ENCODE measurements at regions not wholly inside any gene's neighbourhood (a gene's known extent, or its start where the extent isn't known, plus 50 kb on each side); places are given as distances from the start of the nearest gene placed in this dataset.
"Not testable (repeated sequence)": the region's sequence is repeated elsewhere in the genome, so short reads cannot be mapped to it uniquely, and the experiment has no call there.

GRCh38 chr1:90295534-90295933 lies 300.6 kb downstream of the ZNF326 start:
- in situ Hi-C loops (cut with HindIII; ENCODE audit: low pct_unique_long_range_greater_than_20kb, low sequenced_read_pairs) = no loop called here
- DNase-seq (ENCODE audit: low read depth) = no peak

- in situ Hi-C loops (cut with HindIII; ENCODE audit: low pct_unique_long_range_greater_than_20kb, low sequenced_read_pairs) = no loop called here
- DNase-seq (ENCODE audit: low read depth) = no peak
Measured at GRCh38 chr1:90291431-90292216, 296.7 kb downstream of the ZNF326 start.

- no peak for DNase-seq (ENCODE audit: low read depth)
- in situ Hi-C loops (cut with HindIII; ENCODE audit: low pct_unique_long_range_greater_than_20kb, low sequenced_read_pairs) = no loop called here
Measured at GRCh38 chr1:90282811-90283210, 287.9 kb downstream of the ZNF326 start.

GRCh38 chr1:90281886-90282285 lies 287.0 kb downstream of the ZNF326 start:
- DNase-seq (ENCODE audit: low read depth); in situ Hi-C loops (cut with HindIII; ENCODE audit: low pct_unique_long_range_greater_than_20kb, low sequenced_read_pairs): not testable (repeated sequence)

GRCh38 chr1:90277270-90277669 lies 282.4 kb downstream of the ZNF326 start:
- DNase-seq (ENCODE audit: low read depth) = no peak
- in situ Hi-C loops (cut with HindIII; ENCODE audit: low pct_unique_long_range_greater_than_20kb, low sequenced_read_pairs) = no loop called here

- DNase-seq (ENCODE audit: low read depth) = no peak
- in situ Hi-C loops (cut with HindIII; ENCODE audit: low pct_unique_long_range_greater_than_20kb, low sequenced_read_pairs) = no loop called here
Measured at GRCh38 chr1:90274376-90274775, 279.5 kb downstream of the ZNF326 start.

- DNase-seq (ENCODE audit: low read depth) = no peak
- in situ Hi-C loops (cut with HindIII; ENCODE audit: low pct_unique_long_range_greater_than_20kb, low sequenced_read_pairs) = no loop called here
Measured at GRCh38 chr1:90273241-90273774, 278.4 kb downstream of the ZNF326 start.

- DNase-seq (ENCODE audit: low read depth) = no peak
- in situ Hi-C loops (cut with HindIII; ENCODE audit: low pct_unique_long_range_greater_than_20kb, low sequenced_read_pairs) = no loop called here
Measured at GRCh38 chr1:90262791-90263190, 267.9 kb downstream of the ZNF326 start.

- in situ Hi-C loops (cut with HindIII; ENCODE audit: low pct_unique_long_range_greater_than_20kb, low sequenced_read_pairs) = no loop called here
- DNase-seq (ENCODE audit: low read depth) = no peak
Measured at GRCh38 chr1:90262286-90262685, 267.4 kb downstream of the ZNF326 start.

- in situ Hi-C loops (cut with HindIII; ENCODE audit: low pct_unique_long_range_greater_than_20kb, low sequenced_read_pairs) = no loop called here
Measured at GRCh38 chr1:90246069-90246468, 251.2 kb downstream of the ZNF326 start.

GRCh38 chr1:90236493-90236892 lies 241.6 kb downstream of the ZNF326 start:
- no peak for DNase-seq (ENCODE audit: low read depth)
- in situ Hi-C loops (cut with HindIII; ENCODE audit: low pct_unique_long_range_greater_than_20kb, low sequenced_read_pairs) = no loop called here

More at GRCh38 chr1:90246069-90246468, 251.2 kb downstream of the ZNF326 start:
- DNase-seq (ENCODE audit: low read depth) = no peak

GRCh38 chr1:90223401-90223800 lies 228.5 kb downstream of the ZNF326 start:
- in situ Hi-C loops (cut with HindIII; ENCODE audit: low pct_unique_long_range_greater_than_20kb, low sequenced_read_pairs) = no loop called here
- no peak for DNase-seq (ENCODE audit: low read depth)

GRCh38 chr1:90220941-90221693 lies 226.2 kb downstream of the ZNF326 start:
- DNase-seq (ENCODE audit: low read depth) = no peak
- in situ Hi-C loops (cut with HindIII; ENCODE audit: low pct_unique_long_range_greater_than_20kb, low sequenced_read_pairs) = no loop called here

GRCh38 chr1:90220496-90220895 lies 225.6 kb downstream of the ZNF326 start:
- DNase-seq (ENCODE audit: low read depth) = no peak
- in situ Hi-C loops (cut with HindIII; ENCODE audit: low pct_unique_long_range_greater_than_20kb, low sequenced_read_pairs) = no loop called here

GRCh38 chr1:90219166-90219871 lies 224.4 kb downstream of the ZNF326 start:
- in situ Hi-C loops (cut with HindIII; ENCODE audit: low pct_unique_long_range_greater_than_20kb, low sequenced_read_pairs); DNase-seq (ENCODE audit: low read depth): not testable (repeated sequence)

GRCh38 chr1:90210633-90211491 lies 216.0 kb downstream of the ZNF326 start:
- no peak for DNase-seq (ENCODE audit: low read depth)
- in situ Hi-C loops (cut with HindIII; ENCODE audit: low pct_unique_long_range_greater_than_20kb, low sequenced_read_pairs) = no loop called here

- in situ Hi-C loops (cut with HindIII; ENCODE audit: low pct_unique_long_range_greater_than_20kb, low sequenced_read_pairs) = no loop called here
- DNase-seq (ENCODE audit: low read depth) = no peak
Measured at GRCh38 chr1:90208949-90209348, 214.0 kb downstream of the ZNF326 start.

- DNase-seq (ENCODE audit: low read depth) = no peak
- in situ Hi-C loops (cut with HindIII; ENCODE audit: low pct_unique_long_range_greater_than_20kb, low sequenced_read_pairs) = no loop called here
Measured at GRCh38 chr1:90206260-90206659, 211.3 kb downstream of the ZNF326 start.

All from Caki2 (cell line).